ENCODE measurements at regions not wholly inside any gene's neighbourhood (a gene's known extent, or its start where the extent isn't known, plus 50 kb on each side); places are given as distances from the start of the nearest gene placed in this dataset.
A peak's percentile ranks its signal among the peaks of the same experiment; 100 is the strongest.

- H3F3A ChIP-seq (ENCODE audit: control insufficient read depth, insufficient read depth), result no peaks in the 10 kb centered on the region
- no peaks in the 10 kb centered on the region for H3K27me3 ChIP-seq (ENCODE audit: control insufficient read depth, low read length)
- H3K9me3 ChIP-seq (ENCODE audit: control insufficient read depth, insufficient read depth, low read length), result no peaks in the 10 kb centered on the region
- peak overlapping the region; percentile 35 for H3K4me3 ChIP-seq (ENCODE audit: low read length)
- peaks cover 19% of the 10 kb centered on the region for H3K4me1 ChIP-seq (ENCODE audit: control insufficient read depth, low read length)
- peak overlapping the region; percentile 46 for H3K4me2 ChIP-seq (ENCODE audit: low read length)
- TF ChIP-seq CTCF (IDR thresholded peaks at IDR 0.05; ENCODE audit: low read depth, low read length, poor library complexity, severe bottlenecking) (no peak), EZH2phosphoT487 (IDR thresholded peaks at IDR 0.05; ENCODE audit: borderline replicate concordance, low read length) (no peak)
- peak overlapping the region; percentile 33 for H3K27ac ChIP-seq (ENCODE audit: low read depth, low read length)
- no peaks in the 10 kb centered on the region for H3K36me3 ChIP-seq (ENCODE audit: control insufficient read depth, low read length)
- no peaks in the 10 kb centered on the region for H3K9me2 ChIP-seq (replicated peaks; ENCODE audit: control insufficient read depth, low read length)
- H3K79me2 ChIP-seq (ENCODE audit: control insufficient read depth, low read length), result no peaks in the 10 kb centered on the region
- no peaks in the 10 kb centered on the region for H4K20me1 ChIP-seq (ENCODE audit: control insufficient read depth, insufficient read depth, low read depth, low read length)
Measured at GRCh38 chr6:134373282-134373922, 55.5 kb upstream of the SGK1 start.

GRCh38 chr6:134372603-134373281 is 54.8 kb upstream of the SGK1 start:
- Histone ChIP-seq H4K20me1 (ENCODE audit: control insufficient read depth, insufficient read depth, low read depth, low read length) (no peaks in the 10 kb centered on the region), H3K4me3 (ENCODE audit: low read length) (peak overlapping the region; percentile 35), H3K79me2 (ENCODE audit: control insufficient read depth, low read length) (no peaks in the 10 kb centered on the region), H3F3A (ENCODE audit: control insufficient read depth, insufficient read depth) (no peaks in the 10 kb centered on the region), H3K36me3 (ENCODE audit: control insufficient read depth, low read length) (no peaks in the 10 kb centered on the region), H3K4me2 (ENCODE audit: low read length) (peak overlapping the region; percentile 46), H3K9me2 (replicated peaks; ENCODE audit: control insufficient read depth, low read length) (no peaks in the 10 kb centered on the region), H3K27me3 (ENCODE audit: control insufficient read depth, low read length) (no peaks in the 10 kb centered on the region), H3K9me3 (ENCODE audit: control insufficient read depth, insufficient read depth, low read length) (no peaks in the 10 kb centered on the region), H3K27ac (ENCODE audit: low read depth, low read length) (peak overlapping the region; percentile 33), H3K4me1 (ENCODE audit: control insufficient read depth, low read length) (peaks cover 19% of the 10 kb centered on the region)
- TF ChIP-seq CTCF (IDR thresholded peaks at IDR 0.05; ENCODE audit: low read depth, low read length, poor library complexity, severe bottlenecking), result no peak

GRCh38 chr6:134368670-134369069 is 50.8 kb upstream of the SGK1 start:
- H3K27ac ChIP-seq (ENCODE audit: low read depth, low read length), result no peak overlapping the region
- TF ChIP-seq CTCF (IDR thresholded peaks at IDR 0.05; ENCODE audit: low read depth, low read length, poor library complexity, severe bottlenecking), result no peak
- TF ChIP-seq EZH2phosphoT487 (IDR thresholded peaks at IDR 0.05; ENCODE audit: borderline replicate concordance, low read length), result no peak
- H3K4me3 ChIP-seq (ENCODE audit: low read length), result no peak overlapping the region
- no peaks in the 10 kb centered on the region for H3K9me3 ChIP-seq (ENCODE audit: control insufficient read depth, insufficient read depth, low read length)
- H3K4me2 ChIP-seq (ENCODE audit: low read length), result no peak overlapping the region
- no peaks in the 10 kb centered on the region for H3K79me2 ChIP-seq (ENCODE audit: control insufficient read depth, low read length)
- no peaks in the 10 kb centered on the region for H4K20me1 ChIP-seq (ENCODE audit: control insufficient read depth, insufficient read depth, low read depth, low read length)
- no peaks in the 10 kb centered on the region for H3K27me3 ChIP-seq (ENCODE audit: control insufficient read depth, low read length)
- no peaks in the 10 kb centered on the region for H3K9me2 ChIP-seq (replicated peaks; ENCODE audit: control insufficient read depth, low read length)
- peaks cover 13% of the 10 kb centered on the region for H3K4me1 ChIP-seq (ENCODE audit: control insufficient read depth, low read length)
- H3F3A ChIP-seq (ENCODE audit: control insufficient read depth, insufficient read depth), result no peaks in the 10 kb centered on the region
- no peaks in the 10 kb centered on the region for H3K36me3 ChIP-seq (ENCODE audit: control insufficient read depth, low read length)

Data from DOHH2 (cell line).